AG09309 (cell line): ENCODE measurements at regions not wholly inside any gene's neighbourhood (a gene's known extent, or its start where the extent isn't known, plus 50 kb on each side); places are given as distances from the start of the nearest gene placed in this dataset.

ENCODE experiments used
- DNase-seq: peaks from one replicate; pipeline ENCODE4 v3.0.0-alpha.2; 2010; ENCODE audit warnings: low read depth
- H3K4me3 ChIP-seq: 2 replicates; pipeline ENCODE4 v1.5.1; 2011; ENCODE audit warnings: mild to moderate bottlenecking, low read depth, low read length, moderate library complexity; ENCODE audit not compliant: control insufficient read depth
- TF ChIP-seq, protein P1 (sequence below): IDR thresholded peaks from 2 replicates; pipeline ENCODE4 v1.5.1; 2011; ENCODE audit warnings: mild to moderate bottlenecking, low read depth, low read length, inconsistent platforms; ENCODE audit not compliant: insufficient read depth, control insufficient read depth; ENCODE audit errors: missing control alignments

DNA sequence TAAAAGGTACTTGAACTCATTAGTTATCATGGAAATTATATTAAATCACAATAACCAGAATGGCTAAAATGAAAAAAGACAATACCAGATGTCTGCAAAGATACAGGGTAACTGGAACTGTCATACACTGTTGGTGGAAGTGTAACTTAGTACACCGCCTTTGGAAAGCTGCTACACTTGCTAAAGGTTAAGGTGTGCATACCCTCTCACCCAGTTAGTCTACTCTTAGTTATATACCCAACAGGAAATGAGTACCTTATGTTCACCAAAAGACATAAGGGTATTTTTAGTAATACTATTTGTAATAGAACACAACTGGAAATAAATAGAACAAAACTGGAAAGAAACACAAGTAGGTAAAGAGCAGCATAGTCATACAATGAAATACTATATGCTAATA is 155.8 kb upstream of the THUMPD2 start:
- no peak overlapping the region for H3K4me3 ChIP-seq
- TF ChIP-seq, protein P1, sequence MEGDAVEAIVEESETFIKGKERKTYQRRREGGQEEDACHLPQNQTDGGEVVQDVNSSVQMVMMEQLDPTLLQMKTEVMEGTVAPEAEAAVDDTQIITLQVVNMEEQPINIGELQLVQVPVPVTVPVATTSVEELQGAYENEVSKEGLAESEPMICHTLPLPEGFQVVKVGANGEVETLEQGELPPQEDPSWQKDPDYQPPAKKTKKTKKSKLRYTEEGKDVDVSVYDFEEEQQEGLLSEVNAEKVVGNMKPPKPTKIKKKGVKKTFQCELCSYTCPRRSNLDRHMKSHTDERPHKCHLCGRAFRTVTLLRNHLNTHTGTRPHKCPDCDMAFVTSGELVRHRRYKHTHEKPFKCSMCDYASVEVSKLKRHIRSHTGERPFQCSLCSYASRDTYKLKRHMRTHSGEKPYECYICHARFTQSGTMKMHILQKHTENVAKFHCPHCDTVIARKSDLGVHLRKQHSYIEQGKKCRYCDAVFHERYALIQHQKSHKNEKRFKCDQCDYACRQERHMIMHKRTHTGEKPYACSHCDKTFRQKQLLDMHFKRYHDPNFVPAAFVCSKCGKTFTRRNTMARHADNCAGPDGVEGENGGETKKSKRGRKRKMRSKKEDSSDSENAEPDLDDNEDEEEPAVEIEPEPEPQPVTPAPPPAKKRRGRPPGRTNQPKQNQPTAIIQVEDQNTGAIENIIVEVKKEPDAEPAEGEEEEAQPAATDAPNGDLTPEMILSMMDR: no peak
- no peak for DNase-seq

- TF ChIP-seq, protein P1: no peak
- DNase-seq: no peak
- no peak overlapping the region for H3K4me3 ChIP-seq
These were observed 154.1 kb upstream of the THUMPD2 start for GRCh38 chr2:39933196-39933595.

DNA sequence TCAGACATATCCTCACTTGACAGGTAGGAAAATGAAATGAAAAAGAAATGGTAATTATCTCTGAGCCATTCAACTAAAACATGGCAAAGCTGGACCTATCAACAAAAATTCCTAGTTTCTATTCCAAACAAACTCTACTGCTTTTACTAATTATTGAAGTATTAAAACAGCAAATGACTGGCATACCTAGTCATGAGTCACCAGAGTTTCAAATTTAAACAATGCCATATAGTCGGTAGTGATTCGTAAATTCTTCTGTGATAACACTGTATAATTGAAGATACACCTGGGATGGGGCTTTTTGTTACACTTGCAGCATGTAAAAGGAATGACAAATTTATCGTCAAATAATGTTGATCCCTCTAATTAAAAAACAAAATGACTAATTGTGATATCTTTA is 153.1 kb upstream of the THUMPD2 start:
- TF ChIP-seq, protein P1: no peak
- H3K4me3 ChIP-seq: no peak overlapping the region
- DNase-seq: no peak

- DNase-seq: no peak
- H3K4me3 ChIP-seq: no peak overlapping the region
- TF ChIP-seq, protein P1: no peak
These were observed 151.3 kb upstream of the THUMPD2 start for GRCh38 chr2:39930175-39930917.

DNA sequence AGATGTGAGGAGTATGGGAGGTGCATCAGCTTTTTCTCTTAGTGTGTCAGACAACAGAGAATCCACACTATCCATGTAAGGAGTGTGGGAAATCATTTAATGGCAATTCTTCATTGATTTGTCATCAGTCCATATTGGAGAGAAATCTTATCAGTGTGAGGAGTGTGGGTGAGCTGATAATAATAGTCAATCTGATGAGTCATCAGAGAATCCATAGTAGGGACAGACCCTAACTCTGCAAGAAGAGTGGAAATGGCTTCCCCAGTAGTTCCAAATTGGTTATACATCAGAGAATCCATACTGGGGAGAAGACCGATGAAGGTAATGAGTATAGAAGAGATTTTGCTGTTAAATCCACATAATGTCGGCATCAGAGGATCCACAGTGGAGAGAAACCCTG is 150.5 kb upstream of the THUMPD2 start:
- no peak for DNase-seq
- TF ChIP-seq, protein P1: no peak
- no peak overlapping the region for H3K4me3 ChIP-seq

DNA sequence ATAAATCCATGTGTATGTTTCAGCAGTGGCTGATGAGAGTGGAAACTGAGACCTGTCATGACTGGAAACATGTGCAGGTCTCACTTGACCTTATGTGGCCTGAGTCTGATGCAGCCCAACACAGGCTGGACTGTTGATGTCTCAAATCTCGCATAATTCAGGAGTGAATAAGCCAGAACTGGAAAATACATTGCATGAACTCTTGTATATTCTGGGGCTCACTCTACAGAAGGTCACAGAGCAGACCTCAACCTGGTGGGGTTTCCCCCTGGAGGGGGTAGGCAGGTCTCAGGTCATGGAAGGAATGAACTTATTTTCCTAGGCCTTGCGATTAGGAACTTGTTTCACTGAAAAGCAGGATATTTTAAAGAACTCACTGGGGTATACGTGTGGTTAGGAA is 146.3 kb upstream of the THUMPD2 start:
- no peak for DNase-seq
- TF ChIP-seq, protein P1: no peak
- H3K4me3 ChIP-seq: no peak overlapping the region
